ENCODE measurements at regions not wholly inside any gene's neighbourhood (a gene's known extent, or its start where the extent isn't known, plus 50 kb on each side); places are given as distances from the start of the nearest gene placed in this dataset.

GRCh38 chr12:114248527-114248926 is 157.4 kb downstream of the TBX5 start:
- no peak for TF ChIP-seq EZH2 (IDR thresholded peaks at IDR 0.05)
- TF ChIP-seq FOXP2 (optimal IDR thresholded peaks at IDR 0.05; ENCODE audit: control extremely low read depth, extremely low read length, insufficient read depth): no peak

All from SK-N-MC (cell line).